ENCODE measurements at regions not wholly inside any gene's neighbourhood (a gene's known extent, or its start where the extent isn't known, plus 50 kb on each side); places are given as distances from the start of the nearest gene placed in this dataset.
"Not testable (repeated sequence)": the region's sequence is repeated elsewhere in the genome, so short reads cannot be mapped to it uniquely, and the experiment has no call there.

- Histone ChIP-seq H2AK5ac (ENCODE audit: low read depth, low read length) (no peak overlapping the region), H2BK15ac (ENCODE audit: low read depth, low read length) (no peak overlapping the region), H3K4me3 (ENCODE audit: insufficient read depth, low read depth, low read length) (no peak overlapping the region), H3K9ac (ENCODE audit: low read depth, low read length) (no peak overlapping the region), H2AK9ac (replicated peaks; ENCODE audit: low read depth, low read length, poor library complexity) (no peak overlapping the region), H3K4me2 (ENCODE audit: low read depth, low read length) (no peak overlapping the region), H3K9me1 (ENCODE audit: insufficient read depth, low read length) (no peaks in the 10 kb centered on the region), H3K36me3 (ENCODE audit: control insufficient read depth, insufficient read depth, low read length) (no peaks in the 10 kb centered on the region), H3K79me1 (ENCODE audit: low read depth in 1 of 2, low read length in 2 of 2) (no peaks in the 10 kb centered on the region), H4K91ac (ENCODE audit: insufficient read depth, low read depth, low read length) (no peak overlapping the region), H2BK5ac (ENCODE audit: low read depth, low read length, poor library complexity, severe bottlenecking) (no peak overlapping the region), H3K56ac (ENCODE audit: extremely low read depth, insufficient read depth, low read length) (no peak overlapping the region), H2BK20ac (ENCODE audit: low read depth, low read length) (no peak overlapping the region), H3K27me3 (ENCODE audit: control insufficient read depth, insufficient read depth, low read length) (no peaks in the 10 kb centered on the region), H2BK120ac (ENCODE audit: low read depth, low read length) (no peak overlapping the region), H3K18ac (ENCODE audit: low read depth, low read length) (no peak overlapping the region), H3K4me1 (ENCODE audit: control insufficient read depth, insufficient read depth, low read length) (no peaks in the 10 kb centered on the region), H4K5ac (ENCODE audit: low read depth, low read length) (no peak overlapping the region), H3K4ac (ENCODE audit: low read depth, low read length) (no peak overlapping the region), H2AFZ (replicated peaks; ENCODE audit: low read length, poor library complexity) (no peak overlapping the region), H3K23ac (ENCODE audit: low read depth, low read length) (no peak overlapping the region), H4K8ac (ENCODE audit: low read depth in 2 of 2, low read length in 2 of 2) (no peak overlapping the region), H3K14ac (replicated peaks; ENCODE audit: low read depth, low read length) (no peak overlapping the region), H3K27ac (ENCODE audit: insufficient read depth, low read length) (no peak overlapping the region), H3K9me3 (ENCODE audit: control insufficient read depth, insufficient read depth, low read length) (no peaks in the 10 kb centered on the region), H4K20me1 (ENCODE audit: insufficient read depth, low read length) (no peaks in the 10 kb centered on the region)
- dilution Hi-C loops (cut with HindIII; ENCODE audit: low sequenced_read_pairs, unreplicated experiment) = no loop called here
- no CpG with 5 or more reads among the region's 11 CpGs for WGBS, 2 experiments (ENCODE audit: extremely low coverage in 2 of 2, insufficient read length in 1 of 2)
- in situ Hi-C loops (cut with MboI; ENCODE audit: low sequenced_read_pairs) = no loop called here
- no peak for TF ChIP-seq POLR2A (IDR thresholded peaks at IDR 0.05; ENCODE audit: low read depth, low read length)
- no peak for TF ChIP-seq MAZ (IDR thresholded peaks at IDR 0.05; ENCODE audit: borderline replicate concordance, low read depth, low read length)
- no peak for TF ChIP-seq CEBPB (IDR thresholded peaks at IDR 0.05; ENCODE audit: low read depth, low read length)
- no peak for TF ChIP-seq CTCF (conservative IDR thresholded peaks at IDR 0.05; ENCODE audit: low read depth, low read length)
- no peak for TF ChIP-seq ELK1 (IDR thresholded peaks at IDR 0.05; ENCODE audit: borderline replicate concordance, low read depth, low read length)
- ATAC-seq (ENCODE audit: low read depth) = no peak
- ChIA-PET CTCF (no interaction called here), POLR2A (ENCODE audit: unreplicated experiment) (no interaction called here)
- DNase-seq = no peak
- intact Hi-C loops (cut with micrococcal nuclease) = no loop called here
- BruUV-seq (replicated peaks) = no TSS peak
These were observed 261.1 kb downstream of the THBS2 start for GRCh38 chr6:168992446-168993144.

- H2BK20ac ChIP-seq (ENCODE audit: low read depth, low read length); H2BK15ac ChIP-seq (ENCODE audit: low read depth, low read length); H3K23ac ChIP-seq (ENCODE audit: low read depth, low read length); H2BK5ac ChIP-seq (ENCODE audit: low read depth, low read length, poor library complexity, severe bottlenecking); DNase-seq; H2AK5ac ChIP-seq (ENCODE audit: low read depth, low read length); H3K4me2 ChIP-seq (ENCODE audit: low read depth, low read length); H3K18ac ChIP-seq (ENCODE audit: low read depth, low read length); H3K9ac ChIP-seq (ENCODE audit: low read depth, low read length); ATAC-seq (ENCODE audit: low read depth); H2BK120ac ChIP-seq (ENCODE audit: low read depth, low read length); H3K9me3 ChIP-seq (ENCODE audit: control insufficient read depth, insufficient read depth, low read length); H3K27me3 ChIP-seq (ENCODE audit: control insufficient read depth, insufficient read depth, low read length); H2AK9ac ChIP-seq (replicated peaks; ENCODE audit: low read depth, low read length, poor library complexity); H4K8ac ChIP-seq (ENCODE audit: low read depth in 2 of 2, low read length in 2 of 2); BruUV-seq (replicated peaks); H3K4ac ChIP-seq (ENCODE audit: low read depth, low read length); H3K4me1 ChIP-seq (ENCODE audit: control insufficient read depth, insufficient read depth, low read length); H3K14ac ChIP-seq (replicated peaks; ENCODE audit: low read depth, low read length); H3K36me3 ChIP-seq (ENCODE audit: control insufficient read depth, insufficient read depth, low read length); H4K5ac ChIP-seq (ENCODE audit: low read depth, low read length); dilution Hi-C loops (cut with HindIII; ENCODE audit: low sequenced_read_pairs, unreplicated experiment); H3K56ac ChIP-seq (ENCODE audit: extremely low read depth, insufficient read depth, low read length); H3K4me3 ChIP-seq (ENCODE audit: insufficient read depth, low read depth, low read length); CTCF ChIA-PET; H4K91ac ChIP-seq (ENCODE audit: insufficient read depth, low read depth, low read length); intact Hi-C loops (cut with micrococcal nuclease); H3K27ac ChIP-seq (ENCODE audit: insufficient read depth, low read length); H3K79me1 ChIP-seq (ENCODE audit: low read depth in 1 of 2, low read length in 2 of 2); in situ Hi-C loops (cut with MboI; ENCODE audit: low sequenced_read_pairs); H4K20me1 ChIP-seq (ENCODE audit: insufficient read depth, low read length); H2AFZ ChIP-seq (replicated peaks; ENCODE audit: low read length, poor library complexity); POLR2A ChIA-PET (ENCODE audit: unreplicated experiment); H3K9me1 ChIP-seq (ENCODE audit: insufficient read depth, low read length): not testable (repeated sequence)
- WGBS, 2 experiments (ENCODE audit: extremely low coverage in 2 of 2, insufficient read length in 1 of 2) = no CpG with 5 or more reads among the region's 17 CpGs
These were observed 262.0 kb downstream of the THBS2 start for GRCh38 chr6:168991695-168992094.
